Tongue (tissue), 1 donor: ENCODE measurements at regions not wholly inside any gene's neighbourhood (a gene's known extent, or its start where the extent isn't known, plus 50 kb on each side); places are given as distances from the start of the nearest gene placed in this dataset.

Experiments
- DNase-seq: peaks from one replicate; pipeline ENCODE4 v3.0.0-alpha.2; 2015

DNA sequence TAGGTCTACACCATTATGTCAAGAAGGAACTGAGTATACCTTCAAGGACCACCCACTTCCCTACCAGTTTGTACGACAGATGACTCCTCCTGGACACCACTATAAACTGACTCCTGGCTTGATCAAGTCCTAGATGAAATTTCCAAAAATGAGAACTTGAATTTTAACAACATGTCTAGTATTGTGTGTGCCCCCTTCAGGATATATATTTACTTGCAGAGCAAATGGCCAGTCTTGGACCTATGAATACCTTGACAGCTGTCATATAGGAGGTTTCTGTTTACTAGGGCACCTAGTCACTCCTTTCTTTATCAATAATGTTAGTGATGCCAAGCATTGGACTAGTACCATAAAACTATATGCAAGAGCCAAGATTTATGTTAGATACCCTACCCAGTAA is 94.1 kb upstream of the TMEM26 start:
- no peak for DNase-seq

DNA sequence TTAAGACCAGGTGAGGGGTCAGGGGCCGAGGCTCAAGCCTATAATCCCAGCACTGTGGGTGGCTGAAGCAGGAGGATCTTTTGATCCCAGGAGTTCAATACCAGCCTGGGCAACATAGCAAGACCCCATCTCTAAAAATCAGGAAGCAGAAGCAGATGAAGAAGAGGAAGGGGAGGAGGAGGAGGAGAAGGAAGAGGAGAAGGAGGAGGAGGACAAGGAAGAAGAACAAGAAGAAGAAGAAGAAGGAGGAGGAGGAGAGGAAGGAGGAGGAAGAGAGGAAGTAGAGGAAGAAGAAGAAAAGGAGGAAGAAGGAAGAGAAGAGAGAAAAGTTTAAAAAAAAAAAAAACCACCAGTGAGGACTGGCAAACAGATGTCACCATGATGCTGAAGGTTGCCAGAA is 92.0 kb upstream of the TMEM26 start:
- DNase-seq: no peak

DNA sequence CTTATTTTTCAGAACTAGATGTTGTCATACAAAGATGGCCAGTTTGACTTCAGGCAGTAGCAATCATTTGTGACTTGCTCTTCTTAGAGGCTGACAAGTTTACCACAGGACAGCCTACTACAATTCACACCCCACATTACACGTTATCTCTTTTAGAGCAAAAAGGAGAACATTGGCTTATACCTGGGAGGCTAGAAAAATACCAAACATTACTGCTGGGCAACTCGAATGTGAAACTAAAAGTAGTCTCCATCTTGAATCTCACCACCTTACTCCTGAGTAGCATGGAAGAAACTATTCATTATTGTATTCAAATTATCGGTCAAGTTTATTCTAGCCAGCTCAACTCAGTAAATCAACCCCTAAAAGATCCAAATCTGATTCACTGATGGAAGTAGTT is 90.7 kb upstream of the TMEM26 start:
- DNase-seq: no peak

DNA sequence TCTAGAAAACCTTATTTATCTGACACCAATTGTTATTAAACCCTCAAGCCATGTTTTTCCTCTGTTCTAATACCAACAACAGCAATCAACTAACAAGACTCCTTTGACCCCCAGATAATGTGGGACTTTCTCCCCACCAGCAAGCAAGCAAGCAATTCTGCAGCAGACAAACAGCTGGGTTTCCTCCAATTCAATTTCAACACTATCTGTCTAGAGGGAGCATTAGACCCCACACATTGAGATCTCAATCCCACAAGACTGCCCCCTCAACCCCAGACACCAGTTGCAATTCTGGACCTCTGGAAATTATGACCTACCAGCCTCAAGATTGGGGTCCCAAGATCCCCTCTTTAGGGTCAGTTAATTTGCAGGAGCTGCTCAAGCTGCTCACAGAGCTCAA is 89.4 kb upstream of the TMEM26 start:
- no peak for DNase-seq

DNA sequence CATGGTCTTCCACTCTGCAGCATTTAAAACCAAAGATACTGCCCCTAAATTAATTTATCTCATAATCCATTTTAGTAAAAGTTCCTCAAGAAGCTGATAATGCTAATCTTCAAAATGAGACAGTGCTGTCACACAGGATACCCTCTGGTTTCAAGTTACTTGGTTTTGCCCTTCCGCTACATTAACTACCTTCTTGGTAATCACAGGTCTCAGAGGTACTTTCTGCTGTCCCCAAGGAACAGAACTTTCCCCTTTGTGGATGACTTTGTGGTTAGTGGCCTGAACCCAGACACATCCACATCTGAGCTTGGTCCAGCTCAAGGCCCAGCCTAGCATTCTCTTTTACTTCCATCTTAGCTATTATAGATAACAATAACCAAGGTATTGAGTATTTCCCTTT is 88.8 kb upstream of the TMEM26 start:
- DNase-seq: no peak

DNA sequence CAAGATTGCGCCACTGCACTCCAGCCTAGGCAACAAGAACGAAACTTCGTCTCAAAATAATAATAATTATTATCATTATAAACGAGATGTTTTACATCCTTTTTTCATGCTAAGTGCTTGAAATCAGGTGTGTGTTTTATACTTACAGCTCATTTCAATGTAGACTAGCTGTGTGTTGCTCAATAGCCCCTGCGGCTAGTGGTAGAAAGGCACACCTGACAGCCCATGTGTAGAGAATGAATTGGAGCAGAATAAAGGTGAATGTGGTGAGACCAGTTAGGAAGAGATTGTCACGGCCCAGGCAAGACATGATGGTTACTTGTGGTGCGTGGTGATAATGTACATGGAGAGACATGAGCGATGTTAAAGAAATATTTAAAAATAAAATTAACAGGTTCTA is 86.7 kb upstream of the TMEM26 start:
- DNase-seq: no peak

DNA sequence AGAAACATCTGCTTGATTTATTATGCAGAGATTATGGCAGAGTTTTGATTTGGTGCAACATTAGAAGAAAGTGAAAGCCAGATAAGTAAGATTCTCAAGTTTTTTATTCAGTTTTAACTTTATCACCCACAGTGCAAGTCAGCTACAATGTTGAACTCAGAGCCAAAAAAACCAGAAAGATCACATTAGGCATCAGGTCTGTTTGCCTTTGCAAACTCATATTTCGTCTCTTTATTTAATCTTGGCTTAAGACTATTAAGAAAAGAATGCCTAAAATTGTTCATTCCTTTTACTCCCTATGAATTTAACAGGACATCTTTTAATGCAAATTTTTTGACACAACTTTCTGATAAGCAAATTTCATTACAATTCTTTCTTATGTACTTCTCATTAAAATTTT is 76.0 kb upstream of the TMEM26 start:
- DNase-seq: peak; percentile 4

DNA sequence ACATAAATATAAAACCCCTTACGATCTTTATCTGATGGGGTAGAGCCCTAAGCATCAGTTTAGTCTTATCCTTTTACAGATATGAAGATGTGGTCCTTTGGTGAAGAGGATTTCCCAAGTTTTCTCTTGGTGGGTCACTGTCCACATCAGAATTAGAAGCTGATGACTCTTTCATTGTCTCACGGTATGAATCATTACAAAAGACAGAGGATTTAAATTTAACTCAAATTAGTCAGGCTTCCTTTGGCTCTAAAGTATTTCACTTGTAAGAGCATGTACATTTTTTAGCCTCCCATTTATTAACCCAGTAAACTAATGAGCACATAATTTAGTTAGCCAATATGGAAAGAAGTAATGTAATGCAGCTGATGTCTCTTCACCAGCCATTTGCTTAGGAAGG is 49.9 kb upstream of the TMEM26 start:
- no peak for DNase-seq
